HL-60 (cell line): ENCODE measurements at regions not wholly inside any gene's neighbourhood (a gene's known extent, or its start where the extent isn't known, plus 50 kb on each side); places are given as distances from the start of the nearest gene placed in this dataset.

ENCODE experiments used
- DNase-seq, 2 experiments: peaks; one replicate each; pipeline ENCODE4 v3.0.0-alpha.2; 2010 to 2020; ENCODE audit warnings: low read depth in 1 of 2, low spot score in 1 of 2
- H3K27ac ChIP-seq: fragments of 250-450 bp; sonication (Bioruptor Pico); replicated peaks from 2 replicates; pipeline ENCODE4 v1.5.1; 2020; ENCODE audit warnings: mild to moderate bottlenecking, moderate library complexity
- H3K27me3 ChIP-seq: fragments of 250-450 bp; sonication (Bioruptor Pico); 2 replicates; pipeline ENCODE4 v1.5.1; 2021; ENCODE audit warnings: mild to moderate bottlenecking, moderate library complexity; ENCODE audit not compliant: insufficient read depth, poor library complexity, severe bottlenecking
- H3K4me3 ChIP-seq: replicated peaks from 2 replicates; pipeline ENCODE4 v1.5.1; 2011; ENCODE audit warnings: mild to moderate bottlenecking, control low read depth, low read length; ENCODE audit not compliant: insufficient read depth
- CTCF ChIP-seq: IDR thresholded peaks from one replicate; pipeline ENCODE4 v1.5.1; 2011; ENCODE audit warnings: low read length, control low read depth, inconsistent platforms; ENCODE audit not compliant: insufficient read depth
- GABPA ChIP-seq: IDR thresholded peaks from 2 replicates; pipeline ENCODE4 v1.6.1; 2012; ENCODE audit warnings: low read depth
- POLR2AphosphoS5 ChIP-seq: IDR thresholded peaks from 2 replicates; pipeline ENCODE4 v1.6.1; 2012; ENCODE audit warnings: low read depth
- SPI1 ChIP-seq: IDR thresholded peaks from 2 replicates; pipeline ENCODE4 v1.6.1; 2012; ENCODE audit warnings: low read depth, mild to moderate bottlenecking, borderline replicate concordance
- TF ChIP-seq, protein P1 (sequence below): IDR thresholded peaks from 2 replicates; pipeline ENCODE4 v1.6.1; 2012; ENCODE audit warnings: low read depth; ENCODE audit not compliant: insufficient replicate concordance

- Histone ChIP-seq H3K27ac (no peak overlapping the region), H3K4me3 (no peak overlapping the region), H3K27me3 (peaks cover 3% of the 10 kb centered on the region)
- DNase-seq = no peak
- TF ChIP-seq POLR2AphosphoS5 (no peak), SPI1 (no peak), CTCF (no peak), GABPA (no peak)
Measured at GRCh38 chr6:167717455-167717854, 109.3 kb upstream of the AFDN start.

GRCh38 chr6:167717867-167718266 lies 108.8 kb upstream of the AFDN start:
- no peak for DNase-seq
- peaks cover 3% of the 10 kb centered on the region for H3K27me3 ChIP-seq
- H3K4me3 ChIP-seq = no peak overlapping the region
- no peak overlapping the region for H3K27ac ChIP-seq
- TF ChIP-seq GABPA = no peak
- TF ChIP-seq SPI1 = no peak
- TF ChIP-seq CTCF = no peak
- TF ChIP-seq, protein P1, sequence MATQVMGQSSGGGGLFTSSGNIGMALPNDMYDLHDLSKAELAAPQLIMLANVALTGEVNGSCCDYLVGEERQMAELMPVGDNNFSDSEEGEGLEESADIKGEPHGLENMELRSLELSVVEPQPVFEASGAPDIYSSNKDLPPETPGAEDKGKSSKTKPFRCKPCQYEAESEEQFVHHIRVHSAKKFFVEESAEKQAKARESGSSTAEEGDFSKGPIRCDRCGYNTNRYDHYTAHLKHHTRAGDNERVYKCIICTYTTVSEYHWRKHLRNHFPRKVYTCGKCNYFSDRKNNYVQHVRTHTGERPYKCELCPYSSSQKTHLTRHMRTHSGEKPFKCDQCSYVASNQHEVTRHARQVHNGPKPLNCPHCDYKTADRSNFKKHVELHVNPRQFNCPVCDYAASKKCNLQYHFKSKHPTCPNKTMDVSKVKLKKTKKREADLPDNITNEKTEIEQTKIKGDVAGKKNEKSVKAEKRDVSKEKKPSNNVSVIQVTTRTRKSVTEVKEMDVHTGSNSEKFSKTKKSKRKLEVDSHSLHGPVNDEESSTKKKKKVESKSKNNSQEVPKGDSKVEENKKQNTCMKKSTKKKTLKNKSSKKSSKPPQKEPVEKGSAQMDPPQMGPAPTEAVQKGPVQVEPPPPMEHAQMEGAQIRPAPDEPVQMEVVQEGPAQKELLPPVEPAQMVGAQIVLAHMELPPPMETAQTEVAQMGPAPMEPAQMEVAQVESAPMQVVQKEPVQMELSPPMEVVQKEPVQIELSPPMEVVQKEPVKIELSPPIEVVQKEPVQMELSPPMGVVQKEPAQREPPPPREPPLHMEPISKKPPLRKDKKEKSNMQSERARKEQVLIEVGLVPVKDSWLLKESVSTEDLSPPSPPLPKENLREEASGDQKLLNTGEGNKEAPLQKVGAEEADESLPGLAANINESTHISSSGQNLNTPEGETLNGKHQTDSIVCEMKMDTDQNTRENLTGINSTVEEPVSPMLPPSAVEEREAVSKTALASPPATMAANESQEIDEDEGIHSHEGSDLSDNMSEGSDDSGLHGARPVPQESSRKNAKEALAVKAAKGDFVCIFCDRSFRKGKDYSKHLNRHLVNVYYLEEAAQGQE = no peak
- no peak for TF ChIP-seq POLR2AphosphoS5

DNA sequence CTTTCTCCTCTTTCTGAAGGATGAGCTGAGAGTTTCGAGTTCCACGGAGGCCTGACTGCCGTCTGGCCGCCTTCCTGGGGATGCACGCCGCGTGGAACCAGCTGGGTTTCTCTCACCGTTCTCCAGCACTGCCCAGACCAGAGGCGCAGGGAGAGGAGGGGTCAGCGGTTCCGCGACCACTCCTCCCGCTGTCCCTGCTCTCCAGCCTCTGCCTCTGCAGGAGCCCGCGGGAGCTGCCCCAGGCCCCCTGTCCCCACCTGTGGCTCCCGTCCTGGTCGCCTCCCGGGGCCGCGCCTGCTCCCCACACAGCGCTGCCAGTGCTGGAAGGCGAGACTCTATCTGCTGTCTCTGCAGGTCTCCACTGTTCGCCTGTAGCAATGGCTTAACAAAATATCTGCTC lies 106.8 kb upstream of the AFDN start:
- no peak for TF ChIP-seq POLR2AphosphoS5
- Histone ChIP-seq H3K27me3 (peaks cover 3% of the 10 kb centered on the region), H3K4me3 (no peak overlapping the region), H3K27ac (no peak overlapping the region)
- no peak for DNase-seq

DNA sequence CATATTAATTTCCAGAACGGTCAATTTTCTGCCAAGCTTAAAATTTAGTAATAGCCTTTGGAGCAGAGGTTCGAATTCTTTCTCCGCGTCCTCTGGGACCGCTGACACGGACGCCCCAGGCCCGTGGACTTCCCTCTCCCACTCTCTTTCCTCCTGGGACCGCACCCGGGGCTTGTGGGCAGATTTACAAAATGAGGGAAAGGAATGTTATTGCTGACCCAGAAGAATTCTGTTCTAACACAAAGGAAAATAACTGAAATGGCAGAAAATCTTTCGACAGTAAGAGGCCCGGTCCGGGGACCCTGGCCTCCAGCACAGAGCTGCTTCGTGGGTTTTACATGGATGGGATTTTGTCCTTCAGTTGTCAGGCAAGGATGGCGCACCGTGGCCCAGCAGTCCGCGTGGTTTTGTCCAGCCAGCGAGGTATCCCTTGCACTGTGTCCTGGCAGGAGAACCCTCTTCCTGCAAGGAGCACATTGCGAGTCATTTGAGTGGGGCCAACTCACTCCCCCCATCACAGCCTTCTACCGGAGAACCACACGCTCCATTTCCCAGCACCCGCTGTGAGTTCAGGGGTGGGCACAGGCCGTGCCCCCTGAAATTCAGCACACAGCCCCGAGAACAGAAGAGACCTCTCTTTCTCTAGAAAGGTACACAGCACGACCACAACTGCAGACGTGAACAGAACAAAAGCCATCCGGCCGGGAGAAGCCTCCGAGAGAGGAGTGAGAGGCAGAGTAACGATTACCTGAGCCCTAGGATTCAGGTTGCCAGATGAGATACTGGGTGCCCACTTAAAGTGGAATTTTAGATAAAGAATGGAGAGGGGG lies 106.0 kb upstream of the AFDN start:
- Histone ChIP-seq H3K27me3 (peaks cover under 1% of the 10 kb centered on the region), H3K4me3 (no peak overlapping the region), H3K27ac (no peak overlapping the region)
- no peak for TF ChIP-seq GABPA
- no peak for TF ChIP-seq SPI1
- no peak for TF ChIP-seq CTCF
- no peak for TF ChIP-seq POLR2AphosphoS5
- TF ChIP-seq, protein P1 = no peak
- no peak for DNase-seq
